BJ (cell line): ENCODE measurements at regions not wholly inside any gene's neighbourhood (a gene's known extent, or its start where the extent isn't known, plus 50 kb on each side); places are given as distances from the start of the nearest gene placed in this dataset.

Source experiments
- CTCF ChIA-PET: fragments of 350-600 bp; formaldehyde crosslinking; extraction: SDS; loops from one replicate; lab custom pipeline; 2021; ENCODE audit warnings: antibody characterized with exemption, inconsistent platforms; lab: Yijun Ruan, JAX
- POLR2A ChIA-PET: fragments of 300-600 bp; sonication (Branson Sonifier 250); formaldehyde crosslinking; extraction: SDS; loops from one replicate; lab custom pipeline; 2021; ENCODE audit warnings: antibody characterized with exemption; lab: Charles Lee
- DNase-seq: peaks from one replicate; pipeline ENCODE4 v3.0.0-alpha.2; 2011; ENCODE audit warnings: low read depth
- H3K27me3 ChIP-seq: 2 replicates; pipeline ENCODE4 v1.6.0; 2011; ENCODE audit warnings: low read length; ENCODE audit not compliant: control insufficient read depth, insufficient read depth
- H3K36me3 ChIP-seq: 2 replicates; pipeline ENCODE4 v1.5.1; 2011; ENCODE audit warnings: low read length; ENCODE audit not compliant: control insufficient read depth, insufficient read depth
- H3K4me3 ChIP-seq: 2 replicates; pipeline ENCODE4 v1.5.1; 2011; ENCODE audit warnings: low read depth, mild to moderate bottlenecking, control low read depth, low read length
- CTCF ChIP-seq: IDR thresholded peaks from 2 replicates; pipeline ENCODE4 v1.5.1; 2011; ENCODE audit warnings: low read depth, mild to moderate bottlenecking, control low read depth, inconsistent platforms, low read length, moderate library complexity; ENCODE audit not compliant: insufficient read depth

DNA sequence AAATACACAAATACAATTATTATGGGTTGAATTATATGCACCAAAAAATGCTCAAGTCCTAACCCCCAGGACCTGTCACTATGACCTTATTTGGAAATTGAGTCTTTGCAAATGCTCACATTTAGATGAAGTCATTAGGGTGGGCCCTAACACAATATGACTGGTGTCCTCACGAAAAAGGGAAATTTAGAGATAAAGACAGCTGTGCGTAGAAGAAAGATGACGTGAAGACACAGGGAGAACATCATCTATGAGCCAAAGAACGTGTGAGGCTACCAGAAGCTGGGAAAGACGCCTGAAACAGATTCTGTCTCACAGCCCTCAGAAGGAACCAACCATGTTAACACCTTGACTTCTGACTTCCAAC lies 259.2 kb downstream of the EMP1 start:
- POLR2A ChIA-PET = no interaction called here
- Histone ChIP-seq H3K4me3 (no peak overlapping the region), H3K36me3 (no peaks in the 10 kb centered on the region), H3K27me3 (no peaks in the 10 kb centered on the region)
- DNase-seq = no peak
- CTCF ChIA-PET = no interaction called here
- TF ChIP-seq CTCF = no peak

GRCh38 chr12:13454991-13455777 lies 258.7 kb downstream of the EMP1 start:
- H3K27me3 ChIP-seq = no peaks in the 10 kb centered on the region
- no peak overlapping the region for H3K4me3 ChIP-seq
- TF ChIP-seq CTCF = no peak
- no peaks in the 10 kb centered on the region for H3K36me3 ChIP-seq
- ChIA-PET CTCF (no interaction called here), POLR2A (no interaction called here)
- DNase-seq = no peak

DNA sequence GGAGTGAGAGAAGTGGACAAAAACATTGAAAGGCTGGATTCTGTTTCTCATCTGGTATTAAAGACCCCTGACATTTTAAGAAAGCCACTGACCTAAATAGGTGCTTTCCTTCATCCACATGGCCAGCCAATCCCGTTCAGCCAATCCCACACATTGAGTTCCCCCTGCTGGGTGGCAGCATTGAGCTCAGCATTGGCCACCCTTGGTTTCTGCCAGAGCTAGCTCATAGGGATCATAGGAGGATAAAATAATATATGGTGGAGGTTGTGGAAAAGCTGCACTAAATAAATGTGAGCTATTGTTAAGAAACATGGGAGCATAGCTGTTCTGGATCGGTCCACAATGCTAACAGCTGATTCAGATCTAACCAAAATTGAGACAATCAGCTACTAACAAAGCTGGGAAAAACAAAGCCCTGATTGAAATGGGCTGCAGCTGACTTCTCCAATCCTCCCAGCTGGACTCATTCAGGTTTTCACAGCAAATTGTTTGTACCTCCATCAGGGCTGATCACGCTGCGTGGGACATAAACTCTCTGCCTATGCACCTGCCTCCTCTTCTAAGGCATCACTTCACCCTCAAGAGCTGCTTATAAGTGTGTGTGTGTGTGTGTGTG lies 256.5 kb downstream of the EMP1 start:
- ChIA-PET CTCF (interaction anchor here (0.7 to 1.2 kb wide), 2 partner anchors 139 to 175 kb away, joined by 3 to 4 read pairs; no protein-coding TSS in a partner anchor), POLR2A (no interaction called here)
- no peak overlapping the region for H3K4me3 ChIP-seq
- DNase-seq = no peak
- TF ChIP-seq CTCF = no peak
- no peaks in the 10 kb centered on the region for H3K27me3 ChIP-seq
- no peaks in the 10 kb centered on the region for H3K36me3 ChIP-seq

GRCh38 chr12:13451776-13452175 lies 255.2 kb downstream of the EMP1 start:
- ChIA-PET CTCF (no interaction called here), POLR2A (no interaction called here)
- DNase-seq = no peak
- no peak overlapping the region for H3K4me3 ChIP-seq
- TF ChIP-seq CTCF = no peak
- H3K36me3 ChIP-seq = no peaks in the 10 kb centered on the region
- no peaks in the 10 kb centered on the region for H3K27me3 ChIP-seq

- ChIA-PET CTCF (interaction anchor here (1.1 to 1.4 kb wide), 2 partner anchors 9 to 18 kb away, joined by 3 read pairs; no protein-coding TSS in a partner anchor), POLR2A (no interaction called here)
- no peaks in the 10 kb centered on the region for H3K36me3 ChIP-seq
- no peak overlapping the region for H3K4me3 ChIP-seq
- TF ChIP-seq CTCF = no peak
- DNase-seq = no peak
- H3K27me3 ChIP-seq = no peaks in the 10 kb centered on the region
These were observed 253.9 kb downstream of the EMP1 start for GRCh38 chr12:13450231-13451080.
